ENCODE measurements at regions not wholly inside any gene's neighbourhood (a gene's known extent, or its start where the extent isn't known, plus 50 kb on each side); places are given as distances from the start of the nearest gene placed in this dataset.
"Not testable (repeated sequence)": the region's sequence is repeated elsewhere in the genome, so short reads cannot be mapped to it uniquely, and the experiment has no call there.

- not testable (repeated sequence) for TF ChIP-seq CTCF, POLR2A (IDR thresholded peaks at IDR 0.05)
These were observed 163.6 kb downstream of the LRRN1 start for GRCh38 chr3:3962867-3963266.

All from body of pancreas (tissue), 4 donors.